ENCODE measurements at regions not wholly inside any gene's neighbourhood (a gene's known extent, or its start where the extent isn't known, plus 50 kb on each side); places are given as distances from the start of the nearest gene placed in this dataset.

- in situ Hi-C loops (cut with HindIII; ENCODE audit: low sequenced_read_pairs): no loop called here
- no peak overlapping the region for H3K4me3 ChIP-seq (ENCODE audit: low read depth, low read length)
- no peak for DNase-seq (ENCODE audit: low read depth)
- TF ChIP-seq CTCF (IDR thresholded peaks at IDR 0.05; ENCODE audit: low read depth, low read length, missing control alignments): no peak
Measured at GRCh38 chr2:172225786-172226185, 123.1 kb upstream of the DLX2 start.

- no peak overlapping the region for H3K4me3 ChIP-seq (ENCODE audit: low read depth, low read length)
- TF ChIP-seq CTCF (IDR thresholded peaks at IDR 0.05; ENCODE audit: low read depth, low read length, missing control alignments): no peak
- DNase-seq (ENCODE audit: low read depth): no peak
- in situ Hi-C loops (cut with HindIII; ENCODE audit: low sequenced_read_pairs): no loop called here
Measured at GRCh38 chr2:172226244-172227061, 123.8 kb upstream of the DLX2 start.

GRCh38 chr2:172227719-172228118 is 125.0 kb upstream of the DLX2 start:
- H3K4me3 ChIP-seq (ENCODE audit: low read depth, low read length): no peak overlapping the region
- in situ Hi-C loops (cut with HindIII; ENCODE audit: low sequenced_read_pairs): no loop called here
- TF ChIP-seq CTCF (IDR thresholded peaks at IDR 0.05; ENCODE audit: low read depth, low read length, missing control alignments): no peak
- DNase-seq (ENCODE audit: low read depth): no peak

GRCh38 chr2:172228177-172228808 is 125.6 kb upstream of the DLX2 start:
- in situ Hi-C loops (cut with HindIII; ENCODE audit: low sequenced_read_pairs): no loop called here
- H3K4me3 ChIP-seq (ENCODE audit: low read depth, low read length): no peak overlapping the region
- no peak for TF ChIP-seq CTCF (IDR thresholded peaks at IDR 0.05; ENCODE audit: low read depth, low read length, missing control alignments)
- no peak for DNase-seq (ENCODE audit: low read depth)

- no peak for DNase-seq (ENCODE audit: low read depth)
- H3K4me3 ChIP-seq (ENCODE audit: low read depth, low read length): no peak overlapping the region
- in situ Hi-C loops (cut with HindIII; ENCODE audit: low sequenced_read_pairs): no loop called here
- TF ChIP-seq CTCF (IDR thresholded peaks at IDR 0.05; ENCODE audit: low read depth, low read length, missing control alignments): no peak
Measured at GRCh38 chr2:172229125-172229524, 126.4 kb upstream of the DLX2 start.

- DNase-seq (ENCODE audit: low read depth): no peak
- no peak overlapping the region for H3K4me3 ChIP-seq (ENCODE audit: low read depth, low read length)
- no peak for TF ChIP-seq CTCF (IDR thresholded peaks at IDR 0.05; ENCODE audit: low read depth, low read length, missing control alignments)
- in situ Hi-C loops (cut with HindIII; ENCODE audit: low sequenced_read_pairs): no loop called here
Measured at GRCh38 chr2:172230332-172230888, 127.7 kb upstream of the DLX2 start.

Data from astrocyte of the cerebellum (primary cell).